Panc1 (cell line): ENCODE measurements at regions not wholly inside any gene's neighbourhood (a gene's known extent, or its start where the extent isn't known, plus 50 kb on each side); places are given as distances from the start of the nearest gene placed in this dataset.

Experiments used
- CTCF ChIP-seq: fragments of 450-650 bp; IDR thresholded peaks from 2 replicates; pipeline ENCODE4 v1.5.1; 2017; ENCODE audit warnings: mild to moderate bottlenecking
- POLR2AphosphoS5 ChIP-seq: IDR thresholded peaks from 2 replicates; pipeline ENCODE4 v1.6.1; 2012; ENCODE audit warnings: mild to moderate bottlenecking, low read depth, low read length, moderate library complexity
- SIN3A ChIP-seq: IDR thresholded peaks from 2 replicates; pipeline ENCODE4 v1.6.1; 2012; ENCODE audit warnings: low read depth, mild to moderate bottlenecking, low read length, moderate library complexity, borderline replicate concordance; ENCODE audit not compliant: insufficient read depth
- TCF7L2 ChIP-seq: IDR thresholded peaks from 2 replicates; pipeline ENCODE4 v1.6.1; 2011; ENCODE audit warnings: mild to moderate bottlenecking, low read depth, low read length, inconsistent platforms
- TF ChIP-seq, protein P1 (sequence below), 2 experiments: IDR thresholded peaks; 2 replicates each; pipeline ENCODE4 v1.6.1; 2011 to 2012; ENCODE audit warnings: low read depth in 2 of 2, control low read depth in 1 of 2, low read length in 1 of 2, mild to moderate bottlenecking in 1 of 2, moderate library complexity in 1 of 2; ENCODE audit not compliant: insufficient read depth in 1 of 2

DNA sequence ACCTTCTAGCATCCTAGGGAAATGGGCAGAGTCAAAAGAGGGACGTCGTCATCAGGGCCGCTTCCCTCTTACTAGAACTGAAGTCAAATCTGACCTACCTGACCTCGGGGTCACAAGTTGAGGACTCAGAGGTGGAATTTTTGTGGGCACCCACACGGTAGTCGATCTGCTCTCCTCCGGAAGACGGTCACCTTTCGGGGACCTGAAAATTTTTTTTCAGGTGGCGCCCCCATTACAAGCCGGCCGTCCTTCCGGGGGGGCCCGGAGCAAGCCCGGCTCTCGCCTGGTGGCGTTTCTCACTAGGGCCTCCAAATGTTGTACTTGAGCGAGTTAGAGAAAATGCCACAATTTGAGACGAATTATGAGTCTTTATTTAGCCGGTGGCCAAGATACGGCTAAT, 157.5 kb upstream of the FRG2C start:
- no peak for TF ChIP-seq CTCF
- TF ChIP-seq POLR2AphosphoS5, result no peak
- TF ChIP-seq, protein P1, sequence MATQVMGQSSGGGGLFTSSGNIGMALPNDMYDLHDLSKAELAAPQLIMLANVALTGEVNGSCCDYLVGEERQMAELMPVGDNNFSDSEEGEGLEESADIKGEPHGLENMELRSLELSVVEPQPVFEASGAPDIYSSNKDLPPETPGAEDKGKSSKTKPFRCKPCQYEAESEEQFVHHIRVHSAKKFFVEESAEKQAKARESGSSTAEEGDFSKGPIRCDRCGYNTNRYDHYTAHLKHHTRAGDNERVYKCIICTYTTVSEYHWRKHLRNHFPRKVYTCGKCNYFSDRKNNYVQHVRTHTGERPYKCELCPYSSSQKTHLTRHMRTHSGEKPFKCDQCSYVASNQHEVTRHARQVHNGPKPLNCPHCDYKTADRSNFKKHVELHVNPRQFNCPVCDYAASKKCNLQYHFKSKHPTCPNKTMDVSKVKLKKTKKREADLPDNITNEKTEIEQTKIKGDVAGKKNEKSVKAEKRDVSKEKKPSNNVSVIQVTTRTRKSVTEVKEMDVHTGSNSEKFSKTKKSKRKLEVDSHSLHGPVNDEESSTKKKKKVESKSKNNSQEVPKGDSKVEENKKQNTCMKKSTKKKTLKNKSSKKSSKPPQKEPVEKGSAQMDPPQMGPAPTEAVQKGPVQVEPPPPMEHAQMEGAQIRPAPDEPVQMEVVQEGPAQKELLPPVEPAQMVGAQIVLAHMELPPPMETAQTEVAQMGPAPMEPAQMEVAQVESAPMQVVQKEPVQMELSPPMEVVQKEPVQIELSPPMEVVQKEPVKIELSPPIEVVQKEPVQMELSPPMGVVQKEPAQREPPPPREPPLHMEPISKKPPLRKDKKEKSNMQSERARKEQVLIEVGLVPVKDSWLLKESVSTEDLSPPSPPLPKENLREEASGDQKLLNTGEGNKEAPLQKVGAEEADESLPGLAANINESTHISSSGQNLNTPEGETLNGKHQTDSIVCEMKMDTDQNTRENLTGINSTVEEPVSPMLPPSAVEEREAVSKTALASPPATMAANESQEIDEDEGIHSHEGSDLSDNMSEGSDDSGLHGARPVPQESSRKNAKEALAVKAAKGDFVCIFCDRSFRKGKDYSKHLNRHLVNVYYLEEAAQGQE (IDR thresholded peaks at IDR 0.05; ENCODE audit: insufficient read depth in 1 of 2, low read depth in 2 of 2, low read length in 1 of 2), result no peak
- TF ChIP-seq TCF7L2, result no peak
- no peak for TF ChIP-seq SIN3A
